ENCODE measurements at regions not wholly inside any gene's neighbourhood (a gene's known extent, or its start where the extent isn't known, plus 50 kb on each side); places are given as distances from the start of the nearest gene placed in this dataset.

- TF ChIP-seq ZFP36 (IDR thresholded peaks at IDR 0.05; ENCODE audit: low read depth, low read length, partially characterized antibody) (no peak), ZNF449 (CRISPR knock-in tag; IDR thresholded peaks at IDR 0.05) (no peak), TRIM25 (IDR thresholded peaks at IDR 0.05; ENCODE audit: borderline replicate concordance) (no peak), EGR1 (conservative IDR thresholded peaks at IDR 0.05) (peak; percentile 29; the same call in 1 of the 2 replicates), ZBTB7A (IDR thresholded peaks at IDR 0.05; ENCODE audit: borderline replicate concordance, control insufficient read depth, low read depth, low read length) (0 out of 2 replicates have a peak, but pooled peaks have one; percentile 37), ILF3 (IDR thresholded peaks at IDR 0.05; ENCODE audit: borderline replicate concordance) (no peak), ELF2 (CRISPR knock-in tag; IDR thresholded peaks at IDR 0.05) (no peak), SMARCA4 (IDR thresholded peaks at IDR 0.05) (no peak), XRCC5 (IDR thresholded peaks at IDR 0.05; ENCODE audit: low read depth, low read length) (no peak), CTCF (IDR thresholded peaks at IDR 0.05 in 2 of 3, conservative IDR thresholded peaks at IDR 0.05 in 1 of 3; ENCODE audit: insufficient read depth in 2 of 3, low read depth in 1 of 3, low read length in 3 of 3) (peak; percentile 54 to 73 (median 65); a peak in 5 of 6 replicates), RFX1 (IDR thresholded peaks at IDR 0.05) (peak; percentile 60), SIN3B (IDR thresholded peaks at IDR 0.05; ENCODE audit: low read depth) (0 out of 2 replicates have a peak, but pooled peaks have one; percentile 12), ZKSCAN8 (CRISPR knock-in tag; IDR thresholded peaks at IDR 0.05) (no peak), RAD21 (CRISPR knock-in tag; conservative IDR thresholded peaks at IDR 0.05 in 1 of 2, IDR thresholded peaks at IDR 0.05 in 1 of 2) (peak; percentile 81 to 84), TGIF2 (CRISPR knock-in tag; IDR thresholded peaks at IDR 0.05) (no peak), TBP (optimal IDR thresholded peaks at IDR 0.05; ENCODE audit: low read depth, low read length) (no peak), RNF2 (IDR thresholded peaks at IDR 0.05) (no peak)
Measured at GRCh38 chr20:2206957-2207769, 88.6 kb upstream of the TGM3 start (continued).
